ENCODE measurements at regions not wholly inside any gene's neighbourhood (a gene's known extent, or its start where the extent isn't known, plus 50 kb on each side); places are given as distances from the start of the nearest gene placed in this dataset.
"Not testable (repeated sequence)": the region's sequence is repeated elsewhere in the genome, so short reads cannot be mapped to it uniquely, and the experiment has no call there.

DNA sequence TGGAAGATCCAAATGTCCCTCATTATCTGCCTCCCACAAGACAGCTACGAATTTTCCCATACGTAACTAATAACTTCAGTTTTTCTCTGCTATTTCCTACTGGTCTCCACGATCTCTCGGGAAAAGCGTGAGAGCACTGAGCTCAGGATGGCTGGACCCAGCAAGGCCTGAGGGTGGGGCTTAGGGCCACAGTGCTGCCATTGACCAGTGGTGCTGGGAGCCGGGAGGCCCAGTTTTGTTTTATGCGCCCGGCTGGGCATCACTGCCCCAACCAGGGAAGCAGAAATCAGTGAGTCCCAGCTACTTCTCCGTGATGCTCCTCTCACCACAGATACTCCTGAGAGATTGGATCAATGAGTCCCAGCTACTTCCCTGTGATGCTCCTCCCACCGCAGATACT lies 238.4 kb downstream of the LY86 start:
- peaks cover 10% of the 10 kb centered on the region for H3K4me1 ChIP-seq
- H3K36me3 Mint-ChIP-seq, result no peaks in the 10 kb centered on the region
- no peak overlapping the region for H3K27ac ChIP-seq
- DNase-seq (ENCODE audit: low spot score), result no peak
- H3K27me3 ChIP-seq, result no peaks in the 10 kb centered on the region
- no peak overlapping the region for H3K4me3 Mint-ChIP-seq
- no peaks in the 10 kb centered on the region for H3K9me3 Mint-ChIP-seq
- no peaks in the 10 kb centered on the region for H3K36me3 ChIP-seq
- H3K79me2 ChIP-seq (ENCODE audit: low read depth), result no peaks in the 10 kb centered on the region
- TF ChIP-seq EZH2phosphoT487 (IDR thresholded peaks at IDR 0.05) (no peak), EZH2 (IDR thresholded peaks at IDR 0.05) (no peak), CTCF (IDR thresholded peaks at IDR 0.05) (no peak)
- peaks cover 14% of the 10 kb centered on the region for H3K27me3 Mint-ChIP-seq (ENCODE audit: insufficient read depth, low read depth)
- H3K9me3 ChIP-seq (ENCODE audit: low read depth), result no peaks in the 10 kb centered on the region
- H3K4me3 ChIP-seq, result no peak overlapping the region
- no peak overlapping the region for H3K9ac ChIP-seq
- no peak overlapping the region for H3K4me2 ChIP-seq
- peaks cover 19% of the 10 kb centered on the region for H3K4me1 Mint-ChIP-seq
- H4K20me1 ChIP-seq (ENCODE audit: low read depth), result no peaks in the 10 kb centered on the region
- H3F3A ChIP-seq (ENCODE audit: low read depth), result no peaks in the 10 kb centered on the region
- H2AFZ ChIP-seq (replicated peaks), result no peak overlapping the region
- no peak overlapping the region for H3K27ac Mint-ChIP-seq

GRCh38 chr6:6829872-6830685 lies 241.6 kb downstream of the LY86 start:
- DNase-seq (ENCODE audit: low spot score), result no peak
- Mint-ChIP-seq H3K4me3 (no peak overlapping the region), H3K27me3 (ENCODE audit: insufficient read depth, low read depth) (peaks cover 10% of the 10 kb centered on the region), H3K36me3 (no peaks in the 10 kb centered on the region), H3K9me3 (no peaks in the 10 kb centered on the region), H3K4me1 (peaks cover 8% of the 10 kb centered on the region), H3K27ac (no peak overlapping the region)
- Histone ChIP-seq H3K4me1 (peaks cover 3% of the 10 kb centered on the region), H3K4me2 (no peak overlapping the region), H3K27ac (no peak overlapping the region), H3K9me3 (ENCODE audit: low read depth) (no peaks in the 10 kb centered on the region), H3K27me3 (no peaks in the 10 kb centered on the region), H3K36me3 (no peaks in the 10 kb centered on the region), H2AFZ (replicated peaks) (no peak overlapping the region), H3K9ac (no peak overlapping the region), H3F3A (ENCODE audit: low read depth) (no peaks in the 10 kb centered on the region), H3K4me3 (no peak overlapping the region), H4K20me1 (ENCODE audit: low read depth) (no peaks in the 10 kb centered on the region), H3K79me2 (ENCODE audit: low read depth) (no peaks in the 10 kb centered on the region)
- TF ChIP-seq EZH2 (IDR thresholded peaks at IDR 0.05), result no peak

- not testable (repeated sequence) for H3F3A ChIP-seq (ENCODE audit: low read depth); H3K27me3 ChIP-seq; H3K4me3 Mint-ChIP-seq; H3K79me2 ChIP-seq (ENCODE audit: low read depth); H3K36me3 ChIP-seq; H3K4me2 ChIP-seq; H3K36me3 Mint-ChIP-seq; H3K9me3 Mint-ChIP-seq; H3K27me3 Mint-ChIP-seq (ENCODE audit: insufficient read depth, low read depth); H4K20me1 ChIP-seq (ENCODE audit: low read depth); H2AFZ ChIP-seq (replicated peaks); H3K4me3 ChIP-seq; H3K4me1 ChIP-seq; H3K27ac ChIP-seq; DNase-seq (ENCODE audit: low spot score); H3K27ac Mint-ChIP-seq; H3K9me3 ChIP-seq (ENCODE audit: low read depth); H3K4me1 Mint-ChIP-seq; H3K9ac ChIP-seq
Observed at GRCh38 chr6:6830686-6831063, 242.2 kb downstream of the LY86 start.

GRCh38 chr6:6832439-6832838 lies 243.9 kb downstream of the LY86 start:
- DNase-seq (ENCODE audit: low spot score), result no peak
- H3K4me2 ChIP-seq, result no peak overlapping the region
- no peaks in the 10 kb centered on the region for H4K20me1 ChIP-seq (ENCODE audit: low read depth)
- H3K9me3 Mint-ChIP-seq, result no peaks in the 10 kb centered on the region
- no peaks in the 10 kb centered on the region for H3K79me2 ChIP-seq (ENCODE audit: low read depth)
- no peaks in the 10 kb centered on the region for H3F3A ChIP-seq (ENCODE audit: low read depth)
- no peak overlapping the region for H3K4me3 ChIP-seq
- H3K27ac Mint-ChIP-seq, result no peak overlapping the region
- H3K9ac ChIP-seq, result no peak overlapping the region
- no peak for TF ChIP-seq EZH2phosphoT487 (IDR thresholded peaks at IDR 0.05)
- no peaks in the 10 kb centered on the region for H3K27me3 ChIP-seq
- peaks cover 5% of the 10 kb centered on the region for H3K27me3 Mint-ChIP-seq (ENCODE audit: insufficient read depth, low read depth)
- no peak overlapping the region for H2AFZ ChIP-seq (replicated peaks)
- no peak overlapping the region for H3K4me3 Mint-ChIP-seq
- no peaks in the 10 kb centered on the region for H3K36me3 ChIP-seq
- H3K4me1 ChIP-seq, result no peaks in the 10 kb centered on the region
- no peaks in the 10 kb centered on the region for H3K4me1 Mint-ChIP-seq
- no peaks in the 10 kb centered on the region for H3K9me3 ChIP-seq (ENCODE audit: low read depth)
- no peak overlapping the region for H3K27ac ChIP-seq
- no peaks in the 10 kb centered on the region for H3K36me3 Mint-ChIP-seq

All from neural progenitor cell (in vitro differentiated cells).